Spleen (tissue), 11 donors: ENCODE measurements at regions not wholly inside any gene's neighbourhood (a gene's known extent, or its start where the extent isn't known, plus 50 kb on each side); places are given as distances from the start of the nearest gene placed in this dataset.

ENCODE experiments used
- DNase-seq: peaks from one replicate; pipeline ENCODE4 v3.0.0-alpha.2; 2020
- H3K27ac ChIP-seq, 8 donors: fragments of 200-600 bp; sonication (generic) in 7 of 8; 1 replicate in 4 of 8; 2 replicates in 4 of 8; pipeline versions ENCODE4 v1.5.0 to v1.8.0; 2016 to 2021; ENCODE audit warnings: inconsistent platforms in 4 of 8, mild to moderate bottlenecking in 4 of 8, moderate library complexity in 1 of 8
- H3K27me3 ChIP-seq, 7 donors: fragments of 200-600 bp; sonication (generic) in 6 of 7; replicated peaks in 1 of 7; 1 replicate in 4 of 7; 2 replicates in 3 of 7; pipeline versions ENCODE4 v1.5.0 to v1.8.0; 2016 to 2021; ENCODE audit warnings: inconsistent platforms in 3 of 7, mild to moderate bottlenecking in 1 of 7
- H3K36me3 ChIP-seq, 6 donors: fragments of 200-600 bp; sonication (generic) in 5 of 6; 1 replicate in 4 of 6; 2 replicates in 2 of 6; pipeline versions ENCODE4 v1.5.0 to v1.8.0; 2016 to 2021; ENCODE audit warnings: inconsistent platforms in 2 of 6
- H3K4me1 ChIP-seq, 6 donors: fragments of 200-600 bp; sonication (generic) in 5 of 6; 1 replicate in 3 of 6; 2 replicates in 3 of 6; pipeline versions ENCODE4 v1.5.0 to v1.8.0; 2016 to 2021; ENCODE audit warnings: inconsistent platforms in 3 of 6
- H3K4me3 ChIP-seq, 8 donors: fragments of 200-600 bp; sonication (generic) in 7 of 8; 1 replicate in 4 of 8; 2 replicates in 4 of 8; pipeline versions ENCODE4 v1.5.0 to v1.8.0; 2016 to 2021; ENCODE audit warnings: inconsistent platforms in 4 of 8, mild to moderate bottlenecking in 4 of 8, moderate library complexity in 2 of 8
- H3K9me3 ChIP-seq, 8 donors: fragments of 200-600 bp; sonication (generic) in 7 of 8; 1 replicate in 4 of 8; 2 replicates in 4 of 8; pipeline versions ENCODE4 v1.5.0 to v1.8.0; 2016 to 2021; ENCODE audit warnings: inconsistent platforms in 4 of 8
- POLR2A ChIP-seq, 3 donors: fragments of 450-650 bp; IDR thresholded peaks; one replicate each; pipeline ENCODE4 v1.5.1; 2017; ENCODE audit warnings: antibody characterized with exemption in 3 of 3, mild to moderate bottlenecking in 1 of 3
- POLR2AphosphoS5 ChIP-seq, 3 donors: sonication (generic); formaldehyde crosslinking; IDR thresholded peaks; one replicate each; pipeline ENCODE4 v1.5.1; 2017; ENCODE audit warnings: antibody characterized with exemption in 3 of 3
- WGBS, 5 donors: extraction: QIAGEN DNeasy Blood & Tissue Kit in 3 of 5; methylation state at CpG; one replicate each; pipeline versions ENCODE4 v1.1.5 to v1.1.7; 2013 to 2018; 5-methylcytosine and 5-hydroxymethylcytosine counted together
- intact Hi-C: fragments of 100-400 bp; cut with DNase I; formaldehyde crosslinking; loops from one replicate; pipeline ENCODE4 v1.15.0; 2023; ENCODE audit warnings: low total_unique reads
- TF ChIP-seq, protein P1 (sequence below), 11 experiments: fragments of 200-600 bp in 7 of 11; fragments of 450-650 bp in 4 of 11; sonication (generic) in 4 of 11; IDR thresholded peaks in 8 of 11; conservative IDR thresholded peaks in 3 of 11; 1 replicate in 7 of 11; 2 replicates in 4 of 11; pipeline versions ENCODE4 v1.4.0 to v1.8.0; 2016 to 2021; ENCODE audit warnings: antibody characterized with exemption in 11 of 11, inconsistent platforms in 4 of 11, mild to moderate bottlenecking in 1 of 11
- donor health status: healthy with polysubstance abuse.
- donor health status: DM: no; HTN: no; CAD: no; lungs with moderate emphysema.
- donor health status: DM: no; HTN: no; CAD: no.
- donor health status: Bipolar disorder and iron deficiency.
- donor health status: healthy.
- donor health status: DM: no; HTN: no; CAD: no.
- donor health status: DM: yes; HTN: yes; CAD: no.

DNA sequence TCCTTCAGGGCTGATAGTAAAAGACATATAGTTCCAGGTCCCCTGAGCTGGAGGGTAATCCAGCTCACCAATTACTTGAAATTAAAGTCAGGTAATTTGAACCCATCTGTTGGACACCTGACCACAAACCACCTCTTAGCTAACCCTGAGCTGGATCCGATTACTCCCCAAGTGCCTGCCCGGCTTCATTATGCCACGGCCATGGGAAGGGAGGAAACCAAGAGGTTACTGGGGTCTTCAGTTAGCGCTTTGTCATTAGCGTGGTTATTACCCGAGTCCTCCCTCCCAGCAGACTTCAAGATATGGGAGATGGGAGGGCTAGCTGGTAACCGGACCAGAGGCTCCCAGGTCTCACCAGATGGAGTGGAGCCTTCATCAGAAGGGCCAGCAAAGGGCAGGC, 1071.4 kb downstream of the BCL11B start:
- intact Hi-C loops, result no loop called here

DNA sequence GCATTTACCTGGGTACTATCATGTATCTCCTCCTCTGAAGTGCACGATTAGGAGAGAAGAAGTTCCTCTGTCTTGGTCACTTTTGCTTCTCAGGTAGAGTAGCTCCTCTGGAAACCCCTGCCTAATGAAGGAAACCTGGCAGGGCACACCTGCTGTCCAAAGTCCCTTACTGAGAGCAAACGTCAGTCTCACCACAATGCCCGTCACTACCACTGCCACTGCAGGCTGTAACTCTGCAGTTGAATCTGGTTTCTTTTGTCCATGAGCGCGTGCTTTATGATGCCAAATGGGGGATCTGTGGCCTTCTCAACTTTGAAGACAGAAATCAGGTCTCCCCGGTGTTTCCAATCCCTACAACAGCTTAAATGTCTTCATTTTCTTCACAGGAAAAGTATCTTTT, 1068.6 kb downstream of the BCL11B start:
- 84 to 88% (median 86%) methylated on average over 6 of the region's 6 CpGs for WGBS, 5 donors
- Histone ChIP-seq H3K4me1 (peaks cover 0 to 18% (median under 1%) of the 10 kb centered on the region in 6 donors), H3K9me3 (no peaks in the 10 kb centered on the region), H3K36me3 (no peaks in the 10 kb centered on the region), H3K27ac (no peak overlapping the region), H3K4me3 (no peak overlapping the region), H3K27me3 (peaks cover 0 to 6% (median 0%) of the 10 kb centered on the region in 7 donors)
- no peak for DNase-seq
- TF ChIP-seq POLR2A (IDR thresholded peaks at IDR 0.05) (no peak), POLR2AphosphoS5 (IDR thresholded peaks at IDR 0.05) (no peak)
- TF ChIP-seq, protein P1, sequence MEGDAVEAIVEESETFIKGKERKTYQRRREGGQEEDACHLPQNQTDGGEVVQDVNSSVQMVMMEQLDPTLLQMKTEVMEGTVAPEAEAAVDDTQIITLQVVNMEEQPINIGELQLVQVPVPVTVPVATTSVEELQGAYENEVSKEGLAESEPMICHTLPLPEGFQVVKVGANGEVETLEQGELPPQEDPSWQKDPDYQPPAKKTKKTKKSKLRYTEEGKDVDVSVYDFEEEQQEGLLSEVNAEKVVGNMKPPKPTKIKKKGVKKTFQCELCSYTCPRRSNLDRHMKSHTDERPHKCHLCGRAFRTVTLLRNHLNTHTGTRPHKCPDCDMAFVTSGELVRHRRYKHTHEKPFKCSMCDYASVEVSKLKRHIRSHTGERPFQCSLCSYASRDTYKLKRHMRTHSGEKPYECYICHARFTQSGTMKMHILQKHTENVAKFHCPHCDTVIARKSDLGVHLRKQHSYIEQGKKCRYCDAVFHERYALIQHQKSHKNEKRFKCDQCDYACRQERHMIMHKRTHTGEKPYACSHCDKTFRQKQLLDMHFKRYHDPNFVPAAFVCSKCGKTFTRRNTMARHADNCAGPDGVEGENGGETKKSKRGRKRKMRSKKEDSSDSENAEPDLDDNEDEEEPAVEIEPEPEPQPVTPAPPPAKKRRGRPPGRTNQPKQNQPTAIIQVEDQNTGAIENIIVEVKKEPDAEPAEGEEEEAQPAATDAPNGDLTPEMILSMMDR (IDR thresholded peaks at IDR 0.05 in 8 of 11, conservative IDR thresholded peaks at IDR 0.05 in 3 of 11), result no peak
- intact Hi-C loops, result no loop called here

More for the DNA sequence above, 1071.4 kb downstream of the BCL11B start:
- TF ChIP-seq POLR2A (IDR thresholded peaks at IDR 0.05) (no peak), POLR2AphosphoS5 (IDR thresholded peaks at IDR 0.05) (no peak)
- TF ChIP-seq, protein P1 (IDR thresholded peaks at IDR 0.05 in 8 of 11, conservative IDR thresholded peaks at IDR 0.05 in 3 of 11), result no peak
- no peak overlapping the region for H3K27ac ChIP-seq
- H3K27me3 ChIP-seq, result peaks cover 0 to 9% (median 0%) of the 10 kb centered on the region in 7 donors
- DNase-seq, result no peak
- no peaks in the 10 kb centered on the region for H3K36me3 ChIP-seq
- H3K4me3 ChIP-seq, result no peak overlapping the region
- H3K9me3 ChIP-seq, result no peaks in the 10 kb centered on the region
- WGBS, 5 donors, result 70 to 82% (median 74%) methylated on average over 6 to 7 of the region's 7 CpGs
- H3K4me1 ChIP-seq, result peaks cover 0 to 17% (median 2%) of the 10 kb centered on the region in 6 donors

DNA sequence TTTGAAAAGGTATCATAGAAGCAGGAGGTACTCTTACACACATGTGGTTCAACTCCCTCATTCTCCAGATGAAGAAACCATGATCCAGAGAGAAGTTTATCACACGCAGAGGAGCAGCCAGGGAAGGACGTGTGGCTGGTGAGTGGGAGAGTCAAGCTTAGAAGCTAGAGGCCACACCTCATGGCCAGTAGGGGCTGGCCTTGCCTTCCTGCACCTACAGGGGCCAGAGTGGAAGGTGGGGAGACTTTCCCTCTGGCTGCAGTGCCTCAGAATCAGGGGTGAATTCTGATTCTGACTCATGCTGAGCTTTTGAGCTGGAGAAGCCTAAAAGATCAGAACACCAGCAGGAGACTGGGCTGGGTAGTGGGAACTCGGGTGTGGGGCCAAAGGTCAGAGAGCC, 1067.9 kb downstream of the BCL11B start:
- Histone ChIP-seq H3K27ac (no peak overlapping the region), H3K4me3 (no peak overlapping the region), H3K4me1 (peaks cover 0 to 18% (median 0%) of the 10 kb centered on the region in 6 donors), H3K9me3 (no peaks in the 10 kb centered on the region), H3K27me3 (peaks cover 0 to 5% (median 0%) of the 10 kb centered on the region in 7 donors), H3K36me3 (no peaks in the 10 kb centered on the region)
- 13 to 76% (median 61%) methylated on average over 3 of the region's 3 CpGs for WGBS, 5 donors
- DNase-seq, result no peak
- intact Hi-C loops, result no loop called here
- TF ChIP-seq POLR2AphosphoS5 (IDR thresholded peaks at IDR 0.05) (no peak), POLR2A (IDR thresholded peaks at IDR 0.05) (no peak)
- TF ChIP-seq, protein P1 (IDR thresholded peaks at IDR 0.05 in 8 of 11, conservative IDR thresholded peaks at IDR 0.05 in 3 of 11), result no peak

DNA sequence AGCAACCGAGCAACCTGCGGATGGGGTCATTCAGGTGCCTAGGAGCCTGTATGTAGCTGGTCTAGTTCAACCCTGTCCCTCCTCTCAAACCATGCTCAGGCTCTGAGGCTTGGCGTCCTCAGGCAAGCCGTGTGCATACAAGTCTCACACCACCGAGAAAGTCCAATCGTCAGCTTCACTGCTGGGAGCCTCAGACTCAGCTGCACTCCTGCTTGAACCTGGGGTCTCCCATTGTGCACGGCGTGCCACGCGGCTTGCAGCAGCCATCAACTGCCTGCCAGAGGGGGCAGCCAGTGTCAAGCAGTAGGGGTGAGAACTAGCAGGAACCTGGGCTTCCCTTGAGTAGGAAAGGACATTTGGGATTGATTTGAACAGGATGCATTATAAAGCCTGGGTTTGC, 1064.6 kb downstream of the BCL11B start:
- WGBS, 5 donors, result 83 to 88% (median 85%) methylated on average over 6 to 10 of the region's 10 CpGs
- Histone ChIP-seq H3K9me3 (no peaks in the 10 kb centered on the region), H3K27ac (no peak overlapping the region), H3K36me3 (no peaks in the 10 kb centered on the region), H3K4me1 (peaks cover 0 to 33% (median 6%) of the 10 kb centered on the region in 6 donors), H3K27me3 (peaks cover 0 to 6% (median 0%) of the 10 kb centered on the region in 7 donors), H3K4me3 (no peak overlapping the region)
- TF ChIP-seq POLR2AphosphoS5 (IDR thresholded peaks at IDR 0.05) (no peak), POLR2A (IDR thresholded peaks at IDR 0.05) (no peak)
- TF ChIP-seq, protein P1 (IDR thresholded peaks at IDR 0.05 in 8 of 11, conservative IDR thresholded peaks at IDR 0.05 in 3 of 11), result no peak
- no peak for DNase-seq
- intact Hi-C loops, result no loop called here
